Stimulated activated CD8-positive, alpha-beta memory T cell treated with anti-CD3 and anti-CD28 coated beads, Interleukin-15, amount 100 ng/mL, for 4 hours (primary cell): ENCODE measurements at regions not wholly inside any gene's neighbourhood (a gene's known extent, or its start where the extent isn't known, plus 50 kb on each side); places are given as distances from the start of the nearest gene placed in this dataset.
"Not testable (repeated sequence)": the region's sequence is repeated elsewhere in the genome, so short reads cannot be mapped to it uniquely, and the experiment has no call there.

Experiments
- DNase-seq, 2 donors: peaks; one replicate each; pipeline ENCODE4 v3.0.0-alpha.2; 2020; ENCODE audit warnings: low read depth in 2 of 2

DNA sequence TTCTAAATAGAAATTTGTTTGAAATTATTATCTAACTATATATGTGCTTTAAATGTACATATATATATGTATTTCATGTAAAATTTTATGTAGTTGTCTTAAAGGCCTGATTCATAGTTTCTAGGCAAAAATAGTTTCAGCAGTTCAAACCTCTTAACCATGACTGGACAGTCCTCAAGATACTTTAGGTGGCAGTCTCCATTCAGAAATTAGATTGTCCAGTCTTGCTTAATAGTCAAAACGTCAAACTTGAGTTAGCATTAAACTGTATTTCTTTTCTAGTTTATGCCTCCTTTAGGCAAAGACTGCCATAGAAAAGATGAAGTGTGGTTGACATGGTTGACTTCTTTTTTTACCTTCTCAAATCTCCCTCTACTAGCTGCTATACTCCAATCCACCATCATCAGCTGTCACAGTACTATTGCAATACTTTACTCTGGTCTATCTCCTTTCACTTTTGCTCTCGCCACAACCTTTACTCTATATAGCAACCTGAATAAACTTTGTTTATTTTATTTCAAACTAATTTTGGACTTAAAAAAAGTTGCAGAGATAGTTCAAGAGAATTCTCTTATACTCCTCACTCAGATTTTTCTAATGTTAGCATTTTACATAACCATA, 395.6 kb upstream of the DIPK2B start:
- DNase-seq = no peak

GRCh38 chrX:45592101-45592500, 391.4 kb upstream of the DIPK2B start:
- no peak for DNase-seq

DNA sequence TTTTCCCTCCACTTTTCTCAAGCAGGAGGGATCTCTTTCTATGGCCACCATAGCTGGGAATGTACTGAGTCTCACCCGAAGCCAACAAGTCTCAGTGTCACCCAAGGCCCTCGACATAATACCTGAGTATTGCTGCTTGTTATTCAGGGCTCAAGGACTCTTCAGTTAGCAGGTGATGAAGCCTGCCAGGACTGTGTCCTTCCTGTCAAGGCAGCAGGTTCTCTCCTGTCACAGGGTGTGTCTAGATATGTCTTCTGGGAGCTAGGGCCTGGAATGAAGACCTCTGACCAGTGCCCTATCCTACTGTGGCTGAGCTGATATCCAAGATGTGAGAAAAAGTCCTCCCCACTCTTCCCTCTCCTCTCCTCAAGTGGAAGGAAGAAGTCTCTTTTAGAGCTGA, 391.0 kb upstream of the DIPK2B start:
- no peak for DNase-seq

DNA sequence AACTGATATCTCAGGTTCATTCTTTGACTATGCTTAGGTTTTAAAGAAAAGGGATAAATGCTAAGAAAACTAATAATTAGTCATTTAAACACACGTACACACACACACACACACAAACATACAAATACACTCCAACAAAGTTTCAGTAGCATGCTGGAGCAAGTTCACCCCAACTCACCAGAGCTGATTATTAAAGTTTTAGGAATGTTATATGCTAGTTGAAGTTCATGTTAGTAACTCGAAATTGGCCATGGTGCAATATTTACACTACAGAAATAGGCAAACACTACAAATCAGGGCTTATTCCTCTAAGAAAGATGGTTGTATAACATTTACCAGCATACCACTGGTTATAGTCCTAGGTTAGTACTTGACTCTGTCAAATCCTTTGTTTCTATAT, 384.0 kb upstream of the DIPK2B start:
- no peak for DNase-seq

DNA sequence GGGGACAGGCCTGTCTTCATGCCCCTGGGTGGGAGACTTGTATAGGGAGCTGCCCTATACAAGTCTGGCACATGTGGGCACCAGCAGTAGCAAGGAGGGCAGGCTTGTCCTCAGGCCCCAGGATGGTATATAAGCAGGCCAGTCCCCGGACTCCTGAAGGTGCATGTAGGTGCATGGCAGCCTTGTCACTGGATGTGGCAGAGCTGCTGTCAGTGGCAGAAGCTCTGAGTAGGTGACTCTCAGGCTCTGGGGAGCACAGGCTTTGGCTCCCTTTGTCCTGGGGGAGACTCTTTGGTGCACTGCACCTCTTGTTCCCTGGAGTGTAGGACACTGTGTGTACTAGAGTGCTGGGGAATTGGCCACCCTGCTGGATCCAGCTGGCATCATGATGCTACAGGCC, 376.7 kb upstream of the DIPK2B start:
- no peak for DNase-seq

GRCh38 chrX:45571453-45571852, 370.8 kb upstream of the DIPK2B start:
- no peak for DNase-seq

DNA sequence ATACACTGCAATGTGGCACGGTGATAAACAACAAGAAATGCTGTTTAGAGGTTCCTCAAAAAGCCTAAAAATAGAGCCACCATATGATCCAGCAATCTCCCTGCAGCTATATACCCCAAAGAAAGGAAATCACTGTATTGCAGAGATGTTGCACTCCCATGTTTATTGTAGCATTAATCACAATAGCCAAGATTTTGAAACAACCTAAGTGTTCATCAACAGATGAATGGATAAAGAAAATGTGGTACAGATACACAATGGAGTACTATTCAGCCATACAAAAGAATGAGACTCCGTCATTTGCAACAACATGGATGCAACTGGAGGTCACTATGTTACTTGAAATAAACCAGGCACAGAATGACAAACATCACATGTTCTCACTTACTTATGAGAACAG, 365.8 kb upstream of the DIPK2B start:
- DNase-seq = no peak

DNA sequence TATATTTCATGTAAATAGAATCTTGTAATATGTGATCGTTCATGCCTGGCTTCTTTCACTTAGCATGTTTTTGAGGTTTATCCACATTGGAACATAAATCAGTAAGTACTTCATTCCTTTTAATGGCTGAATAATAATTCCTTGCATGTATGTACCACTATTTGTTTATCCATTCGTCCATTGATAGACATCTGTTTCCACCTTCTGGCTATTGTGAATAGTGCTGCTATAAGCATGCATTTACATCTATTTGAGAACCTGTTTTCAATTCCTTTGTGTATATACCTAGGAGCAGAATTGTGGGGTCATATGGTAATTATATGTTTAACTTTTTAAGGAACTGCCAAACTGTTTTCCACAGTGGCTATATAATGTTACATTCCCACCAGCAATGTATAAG, 356.7 kb upstream of the DIPK2B start:
- DNase-seq = no peak

GRCh38 chrX:45554736-45555135, 354.1 kb upstream of the DIPK2B start:
- DNase-seq = no peak

DNA sequence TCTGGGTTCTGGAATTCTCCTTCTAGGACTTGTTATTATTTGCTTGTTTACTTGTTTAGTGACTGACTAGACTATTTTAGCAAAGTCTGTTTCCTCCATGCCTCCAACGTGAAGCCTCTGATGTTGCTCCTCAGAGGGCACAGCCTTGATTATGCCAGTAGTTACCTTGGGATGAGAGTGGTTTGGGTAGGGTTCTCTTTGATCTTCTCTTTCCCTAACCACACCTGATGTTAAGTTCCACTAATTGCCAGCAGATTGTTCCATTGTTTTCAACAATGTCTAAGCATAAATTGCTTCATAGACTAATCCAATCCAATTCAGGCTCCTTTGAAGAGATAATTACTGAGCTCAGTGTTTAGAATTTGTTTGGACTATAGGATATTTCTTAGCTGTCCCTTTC, 352.7 kb upstream of the DIPK2B start:
- no peak for DNase-seq

GRCh38 chrX:45546697-45547096, 346.0 kb upstream of the DIPK2B start:
- not testable (repeated sequence) for DNase-seq

DNA sequence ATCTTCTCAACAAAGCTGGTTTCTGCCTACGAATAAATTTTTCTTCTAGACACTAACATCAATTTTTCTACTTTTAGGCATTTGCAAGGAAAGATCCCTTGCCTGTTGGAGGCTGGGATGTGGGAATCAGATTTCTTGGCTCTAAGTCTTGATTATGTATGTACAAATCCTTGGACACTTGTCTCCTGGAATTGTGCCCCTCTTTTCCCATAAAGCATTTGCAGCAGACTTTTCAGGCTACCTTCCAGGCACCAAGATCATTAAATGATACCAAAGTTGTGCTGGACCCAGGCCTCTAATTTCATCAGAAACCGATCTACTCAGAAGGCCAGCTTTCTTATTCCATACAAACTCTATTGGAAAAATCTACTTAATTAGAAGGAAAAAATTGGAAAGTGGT, 339.5 kb upstream of the DIPK2B start:
- no peak for DNase-seq

DNA sequence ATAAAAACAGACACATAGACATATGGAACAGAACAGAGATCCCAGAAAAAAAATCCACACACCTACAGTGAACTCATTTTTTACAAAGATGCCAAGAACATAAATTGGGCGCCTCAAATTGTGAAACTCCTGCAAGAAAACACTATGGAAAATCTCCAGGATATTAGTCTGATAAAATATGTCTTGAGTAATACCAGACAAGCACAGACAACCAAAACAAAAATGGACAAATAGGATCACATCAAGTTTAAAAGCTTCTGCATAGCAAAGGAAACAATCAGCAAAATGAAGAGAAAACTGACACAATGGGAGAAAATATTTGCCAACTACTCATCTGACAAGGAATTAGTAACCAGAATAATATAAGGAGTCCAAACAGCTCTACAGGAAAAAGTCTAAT, 337.3 kb upstream of the DIPK2B start:
- DNase-seq = no peak

DNA sequence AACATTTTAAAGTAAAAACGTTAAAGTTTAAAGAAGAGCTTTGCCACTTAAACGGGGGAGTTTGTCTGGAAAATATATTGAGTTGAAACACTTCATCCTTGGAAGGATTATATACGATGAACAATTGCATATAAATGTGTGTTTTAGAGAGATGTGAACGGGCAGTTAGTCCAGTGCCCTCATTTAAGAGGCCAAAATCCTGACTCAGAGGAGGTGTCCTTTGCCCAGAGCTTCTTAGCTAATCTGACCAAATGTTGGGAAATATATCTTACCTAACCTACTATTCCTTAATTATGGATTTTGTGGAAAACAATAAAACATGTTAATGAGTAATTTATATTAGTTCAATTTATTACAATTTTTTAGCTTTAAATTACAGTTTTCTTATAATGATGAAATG, 327.2 kb upstream of the DIPK2B start:
- DNase-seq = no peak

DNA sequence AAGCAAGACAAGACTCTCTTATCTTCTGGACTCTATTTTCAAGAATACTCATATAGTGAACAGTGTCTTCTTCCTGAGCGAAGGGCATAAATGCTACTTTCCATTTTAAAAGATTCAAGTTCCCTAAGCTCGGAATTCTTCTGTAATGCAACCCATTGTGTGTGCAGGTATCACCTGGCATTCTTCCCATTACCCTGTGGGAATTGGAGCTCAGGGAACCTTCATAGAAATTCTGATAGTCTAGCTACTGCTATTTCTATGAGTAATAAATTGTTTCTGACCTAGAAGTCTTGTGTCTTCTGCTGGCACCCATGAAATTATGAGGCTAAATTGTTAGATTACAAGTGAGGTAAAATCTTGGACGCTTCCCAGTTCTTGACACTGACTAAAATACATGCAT, 324.1 kb upstream of the DIPK2B start:
- DNase-seq = no peak

DNA sequence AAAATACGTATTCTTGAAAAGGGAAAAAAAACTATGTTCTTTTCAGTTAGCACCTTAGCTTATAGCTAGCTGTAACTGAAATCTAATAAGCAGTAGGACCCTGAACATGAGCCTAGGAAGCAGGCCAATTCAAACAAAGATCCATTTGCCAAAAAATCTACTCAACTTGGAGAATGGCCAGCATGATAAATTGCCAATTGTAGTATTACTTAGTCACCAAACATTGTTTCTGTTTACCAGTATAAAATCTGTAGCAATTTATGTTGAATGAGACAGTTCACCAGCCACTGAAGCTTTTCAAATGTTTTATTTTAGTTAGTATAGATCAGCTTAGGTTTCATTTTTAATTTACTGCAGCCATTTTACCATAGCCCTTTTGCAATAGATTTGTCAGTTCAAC, 323.6 kb upstream of the DIPK2B start:
- DNase-seq = no peak

DNA sequence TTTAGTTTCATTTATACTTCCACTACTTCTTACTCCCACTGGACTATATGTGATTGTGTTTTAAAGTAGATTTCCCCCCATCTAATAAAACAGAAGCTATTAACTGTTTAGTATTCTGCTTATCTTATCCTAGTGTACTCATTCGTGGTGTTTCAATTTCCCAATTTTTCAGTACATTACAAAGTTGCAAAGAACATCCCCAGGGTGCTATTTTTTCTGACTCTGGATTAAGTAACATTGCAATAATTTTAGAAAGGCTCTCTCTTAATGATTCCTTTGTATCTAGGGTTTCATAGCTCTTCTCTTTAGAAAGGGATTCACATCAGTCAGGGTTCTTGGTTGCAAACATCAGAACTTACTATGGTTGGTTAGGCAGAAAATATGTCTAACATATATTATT, 317.9 kb upstream of the DIPK2B start:
- no peak for DNase-seq

DNA sequence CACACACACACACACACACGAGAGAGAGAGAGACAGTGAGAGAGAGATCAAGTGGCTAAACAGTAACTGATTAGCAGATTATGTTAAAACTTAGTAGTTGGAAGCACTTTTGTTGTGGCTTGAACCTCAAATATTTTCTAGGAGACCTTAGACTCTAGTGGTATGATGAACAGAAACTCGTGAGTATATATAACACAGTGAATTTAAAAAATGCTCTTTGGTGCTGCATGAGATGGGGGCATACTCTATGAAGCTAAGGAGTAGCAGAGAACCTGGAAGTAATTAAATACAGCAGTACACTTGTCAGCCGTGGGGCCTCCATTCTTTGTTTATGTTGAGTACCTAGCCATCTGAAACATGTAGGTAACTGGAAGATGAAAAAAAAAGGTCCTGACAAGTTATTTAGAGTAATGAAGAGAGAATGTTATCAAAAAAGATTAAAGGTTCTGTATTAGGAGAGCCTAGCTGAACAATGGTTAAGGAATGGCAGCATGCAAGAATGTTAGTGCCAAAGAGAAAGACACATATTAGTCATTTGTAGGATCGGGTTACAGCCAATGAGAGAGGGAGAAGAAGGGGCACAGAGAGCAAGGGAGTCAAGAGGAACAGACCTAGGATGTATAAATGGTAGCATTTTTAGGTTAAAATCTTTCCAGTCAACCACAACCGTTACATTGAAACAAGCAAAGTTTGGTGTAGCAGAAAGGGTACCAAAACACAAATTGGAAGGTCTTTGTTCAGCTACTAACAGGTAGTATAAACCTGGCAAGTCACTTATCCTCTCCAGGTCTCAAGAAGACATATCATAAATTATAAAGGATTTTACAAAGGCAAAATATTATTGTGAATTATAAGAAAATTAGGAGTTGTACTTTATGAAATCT, 316.7 kb upstream of the DIPK2B start:
- DNase-seq = no peak

- peak in 1 of 2 donors; percentile 6 for DNase-seq
Measured at GRCh38 chrX:45515262-45516215, 314.9 kb upstream of the DIPK2B start.

- no peak for DNase-seq
Measured at GRCh38 chrX:45513042-45513441, 312.4 kb upstream of the DIPK2B start.

DNA sequence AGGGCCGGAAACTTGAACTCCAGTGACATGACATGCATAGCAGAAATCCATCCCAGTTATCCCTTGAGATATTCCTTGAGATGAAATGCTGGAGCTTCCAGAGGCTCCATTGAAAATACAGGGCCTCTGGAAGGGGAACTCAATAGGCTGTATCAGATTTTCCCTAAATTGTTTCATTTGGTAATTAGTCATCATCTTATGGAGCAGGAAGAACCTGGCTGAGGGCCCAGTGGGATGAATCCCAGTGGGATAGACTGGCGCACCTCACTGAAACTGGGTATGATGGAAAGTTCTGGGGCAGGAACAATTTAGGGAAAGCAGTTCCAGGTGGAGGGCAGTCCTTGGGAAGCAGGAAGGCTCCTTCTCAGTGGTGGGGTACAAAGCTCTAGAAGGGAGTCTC, 307.8 kb upstream of the DIPK2B start:
- no peak for DNase-seq

GRCh38 chrX:45506149-45506730, 305.6 kb upstream of the DIPK2B start:
- DNase-seq = no peak
